ENCODE measurements at regions not wholly inside any gene's neighbourhood (a gene's known extent, or its start where the extent isn't known, plus 50 kb on each side); places are given as distances from the start of the nearest gene placed in this dataset.
"Not testable (repeated sequence)": the region's sequence is repeated elsewhere in the genome, so short reads cannot be mapped to it uniquely, and the experiment has no call there.

- no peaks in the 10 kb centered on the region for H3K9me2 ChIP-seq (ENCODE audit: insufficient read depth, low read length)
- H3K9me3 ChIP-seq (ENCODE audit: low read length): no peaks in the 10 kb centered on the region
- H3K36me3 ChIP-seq (ENCODE audit: insufficient read depth, low read length): no peaks in the 10 kb centered on the region
- no peaks in the 10 kb centered on the region for H4K20me1 ChIP-seq (ENCODE audit: insufficient read depth)
- H3K4me2 ChIP-seq (ENCODE audit: low read length): no peak overlapping the region
- no peaks in the 10 kb centered on the region for H3F3A ChIP-seq (ENCODE audit: insufficient read depth, low read length, poor library complexity, severe bottlenecking)
- H3K9ac ChIP-seq (ENCODE audit: low read length): no peak overlapping the region
- no peaks in the 10 kb centered on the region for H3K79me2 ChIP-seq (replicated peaks; ENCODE audit: insufficient read depth, low read length)
- H3K27ac ChIP-seq (ENCODE audit: low read length): no peak overlapping the region
- H2AFZ ChIP-seq (ENCODE audit: low read depth, low read length): no peak overlapping the region
- no peak overlapping the region for H3K4me3 ChIP-seq (ENCODE audit: low read length)
- no peaks in the 10 kb centered on the region for H3K27me3 ChIP-seq (ENCODE audit: insufficient read depth, low read depth, low read length)
- TF ChIP-seq EP300 (conservative IDR thresholded peaks at IDR 0.05; ENCODE audit: poor library complexity, severe bottlenecking) (no peak), RAD21 (conservative IDR thresholded peaks at IDR 0.05) (no peak), MXI1 (conservative IDR thresholded peaks at IDR 0.05; ENCODE audit: poor library complexity, severe bottlenecking) (no peak), POLR2AphosphoS5 (IDR thresholded peaks at IDR 0.05) (no peak), REST (IDR thresholded peaks at IDR 0.05; ENCODE audit: borderline replicate concordance) (no peak), EZH2 (IDR thresholded peaks at IDR 0.05; ENCODE audit: borderline replicate concordance, insufficient read depth, low read length, poor library complexity, severe bottlenecking) (no peak), CTCF (IDR thresholded peaks at IDR 0.05; ENCODE audit: poor library complexity, severe bottlenecking) (no peak), TAF1 (IDR thresholded peaks at IDR 0.05; ENCODE audit: low read depth) (no peak), SMC3 (conservative IDR thresholded peaks at IDR 0.05; ENCODE audit: poor library complexity) (no peak)
Measured at GRCh38 chr1:10918531-10918930, 93.9 kb upstream of the TARDBP start.

GRCh38 chr1:10920063-10920626 lies 92.3 kb upstream of the TARDBP start:
- H3K9me2 ChIP-seq (ENCODE audit: insufficient read depth, low read length): no peaks in the 10 kb centered on the region
- H2AFZ ChIP-seq (ENCODE audit: low read depth, low read length): no peak overlapping the region
- no peaks in the 10 kb centered on the region for H3F3A ChIP-seq (ENCODE audit: insufficient read depth, low read length, poor library complexity, severe bottlenecking)
- no peak overlapping the region for H3K4me2 ChIP-seq (ENCODE audit: low read length)
- no peak overlapping the region for H3K27ac ChIP-seq (ENCODE audit: low read length)
- no peak for TF ChIP-seq RAD21 (conservative IDR thresholded peaks at IDR 0.05)
- TF ChIP-seq EP300 (conservative IDR thresholded peaks at IDR 0.05; ENCODE audit: poor library complexity, severe bottlenecking): no peak
- no peak for TF ChIP-seq MXI1 (conservative IDR thresholded peaks at IDR 0.05; ENCODE audit: poor library complexity, severe bottlenecking)
- no peak for TF ChIP-seq EZH2 (IDR thresholded peaks at IDR 0.05; ENCODE audit: borderline replicate concordance, insufficient read depth, low read length, poor library complexity, severe bottlenecking)
- TF ChIP-seq REST (IDR thresholded peaks at IDR 0.05; ENCODE audit: borderline replicate concordance): no peak
- TF ChIP-seq SMC3 (conservative IDR thresholded peaks at IDR 0.05; ENCODE audit: poor library complexity): no peak
- TF ChIP-seq TAF1 (IDR thresholded peaks at IDR 0.05; ENCODE audit: low read depth): no peak
- TF ChIP-seq CTCF (IDR thresholded peaks at IDR 0.05; ENCODE audit: poor library complexity, severe bottlenecking): no peak
- TF ChIP-seq POLR2AphosphoS5 (IDR thresholded peaks at IDR 0.05): no peak
- no peaks in the 10 kb centered on the region for H3K79me2 ChIP-seq (replicated peaks; ENCODE audit: insufficient read depth, low read length)
- H3K9me3 ChIP-seq (ENCODE audit: low read length): no peaks in the 10 kb centered on the region
- no peak overlapping the region for H3K9ac ChIP-seq (ENCODE audit: low read length)
- H4K20me1 ChIP-seq (ENCODE audit: insufficient read depth): no peaks in the 10 kb centered on the region
- no peaks in the 10 kb centered on the region for H3K36me3 ChIP-seq (ENCODE audit: insufficient read depth, low read length)
- H3K27me3 ChIP-seq (ENCODE audit: insufficient read depth, low read depth, low read length): no peaks in the 10 kb centered on the region
- no peak overlapping the region for H3K4me3 ChIP-seq (ENCODE audit: low read length)

GRCh38 chr1:10922315-10923060 lies 90.0 kb upstream of the TARDBP start:
- not testable (repeated sequence) for H3K9me3 ChIP-seq (ENCODE audit: low read length); H3K27ac ChIP-seq (ENCODE audit: low read length); H4K20me1 ChIP-seq (ENCODE audit: insufficient read depth)

More at GRCh38 chr1:10922315-10923060, 90.0 kb upstream of the TARDBP start:
- not testable (repeated sequence) for H2AFZ ChIP-seq (ENCODE audit: low read depth, low read length); H3K9ac ChIP-seq (ENCODE audit: low read length); H3K4me2 ChIP-seq (ENCODE audit: low read length); H3F3A ChIP-seq (ENCODE audit: insufficient read depth, low read length, poor library complexity, severe bottlenecking); H3K9me2 ChIP-seq (ENCODE audit: insufficient read depth, low read length); H3K79me2 ChIP-seq (replicated peaks; ENCODE audit: insufficient read depth, low read length); H3K4me3 ChIP-seq (ENCODE audit: low read length); H3K27me3 ChIP-seq (ENCODE audit: insufficient read depth, low read depth, low read length); H3K36me3 ChIP-seq (ENCODE audit: insufficient read depth, low read length)
